HUES48 (cell line): ENCODE measurements at regions not wholly inside any gene's neighbourhood (a gene's known extent, or its start where the extent isn't known, plus 50 kb on each side); places are given as distances from the start of the nearest gene placed in this dataset.
"Not testable (repeated sequence)": the region's sequence is repeated elsewhere in the genome, so short reads cannot be mapped to it uniquely, and the experiment has no call there.

Experiments used
- H3K27ac ChIP-seq: one replicate; pipeline ENCODE4 v1.7.0; 2013; ENCODE audit warnings: low read depth, low read length, inconsistent platforms
- H3K27me3 ChIP-seq: 2 replicates; pipeline ENCODE4 v1.6.1; 2013; ENCODE audit warnings: mild to moderate bottlenecking, low read length; ENCODE audit not compliant: control insufficient read depth, insufficient read depth
- H3K36me3 ChIP-seq: 2 replicates; pipeline ENCODE4 v1.6.1; 2013; ENCODE audit warnings: low read length; ENCODE audit not compliant: control insufficient read depth, insufficient read depth
- H3K4me1 ChIP-seq: 2 replicates; pipeline ENCODE4 v1.6.1; 2013; ENCODE audit warnings: mild to moderate bottlenecking, low read length; ENCODE audit not compliant: control insufficient read depth, insufficient read depth
- H3K4me3 ChIP-seq: 2 replicates; pipeline ENCODE4 v1.5.1; 2013; ENCODE audit warnings: mild to moderate bottlenecking, low read depth, low read length
- H3K9ac ChIP-seq: 2 replicates; pipeline ENCODE4 v1.6.1; 2013; ENCODE audit warnings: mild to moderate bottlenecking, low read depth, low read length, moderate library complexity
- H3K9me3 ChIP-seq: 2 replicates; pipeline ENCODE4 v1.6.1; 2013; ENCODE audit warnings: low read length; ENCODE audit not compliant: control insufficient read depth, insufficient read depth

DNA sequence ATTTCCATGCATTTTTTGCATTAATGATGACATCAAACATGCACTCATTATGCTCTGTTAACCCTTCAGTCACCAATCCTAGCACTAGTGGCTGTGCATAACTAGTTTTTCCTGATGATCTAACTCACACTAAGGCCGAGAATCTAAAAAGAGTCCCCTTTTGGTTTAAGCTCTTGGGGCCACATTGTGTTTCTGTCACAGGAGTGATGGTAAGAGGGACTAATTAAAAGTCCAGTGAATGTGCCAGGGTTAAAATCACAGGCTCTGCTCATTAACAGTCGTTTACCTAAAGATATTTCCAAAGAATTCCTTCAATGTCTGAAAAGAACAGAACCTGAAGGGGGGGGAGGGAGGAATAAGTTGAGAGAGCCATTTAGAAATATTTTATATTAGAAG lies 359.0 kb upstream of the ANKRD30A start:
- Histone ChIP-seq H3K4me1 (no peaks in the 10 kb centered on the region), H3K9me3 (no peaks in the 10 kb centered on the region; the same call in 1 of the 2 replicates), H3K27ac (no peak overlapping the region), H3K27me3 (no peaks in the 10 kb centered on the region), H3K4me3 (no peak overlapping the region), H3K36me3 (no peaks in the 10 kb centered on the region), H3K9ac (no peak overlapping the region)

DNA sequence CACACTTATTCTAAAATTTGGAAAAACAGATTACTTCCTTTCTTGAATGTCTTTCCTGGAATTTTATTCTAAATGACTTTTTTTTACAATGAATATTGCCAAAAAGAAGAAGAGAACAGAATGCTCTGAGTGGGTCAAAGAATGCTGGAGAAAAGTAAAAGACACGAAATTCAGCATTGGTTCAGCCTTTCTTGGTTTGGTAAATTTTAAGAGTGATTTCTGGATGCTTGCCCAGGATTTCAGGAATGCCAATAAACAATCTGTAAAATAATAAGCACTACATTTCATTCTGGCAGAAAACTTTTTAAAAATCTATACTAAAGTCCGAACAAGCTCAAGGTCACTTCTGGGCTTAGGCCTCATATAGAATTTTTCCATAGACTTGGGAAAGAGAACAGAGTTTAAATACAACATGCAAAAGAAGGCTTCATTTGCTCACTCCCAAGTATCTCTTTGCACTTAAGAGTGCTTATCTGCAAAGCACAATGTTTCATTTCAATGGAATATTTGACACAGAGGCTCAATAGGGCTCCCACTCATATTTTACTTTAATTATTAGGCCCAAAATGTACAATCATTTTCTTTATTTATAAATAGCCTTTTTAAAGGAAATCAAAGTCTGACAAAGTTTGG lies 359.5 kb upstream of the ANKRD30A start:
- Histone ChIP-seq H3K4me1 (no peaks in the 10 kb centered on the region), H3K9ac (no peak overlapping the region), H3K36me3 (no peaks in the 10 kb centered on the region), H3K4me3 (no peak overlapping the region), H3K9me3 (no peaks in the 10 kb centered on the region; the same call in 1 of the 2 replicates), H3K27me3 (no peaks in the 10 kb centered on the region), H3K27ac (no peak overlapping the region)

DNA sequence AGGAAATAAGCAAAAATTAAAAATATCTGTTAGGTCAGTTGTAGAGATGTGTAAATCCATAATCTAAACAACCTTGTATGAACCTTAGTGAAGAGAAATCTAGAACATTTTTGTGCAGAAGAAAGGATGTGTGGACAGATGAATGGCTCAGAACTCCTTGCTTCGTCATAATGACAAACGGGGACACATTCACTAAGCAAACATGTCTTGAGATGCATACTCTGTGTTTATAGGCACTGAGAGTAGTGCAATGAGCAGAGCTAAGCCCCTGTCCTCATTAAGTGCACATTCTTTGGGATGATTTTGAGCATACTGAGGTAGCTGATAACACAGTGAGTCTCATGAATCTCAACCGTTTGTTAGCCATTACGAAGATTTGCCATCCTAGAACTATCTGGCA lies 360.6 kb upstream of the ANKRD30A start:
- Histone ChIP-seq H3K4me3 (no peak overlapping the region), H3K27ac (no peak overlapping the region), H3K27me3 (no peaks in the 10 kb centered on the region), H3K4me1 (no peaks in the 10 kb centered on the region), H3K36me3 (no peaks in the 10 kb centered on the region), H3K9ac (no peak overlapping the region), H3K9me3 (no peaks in the 10 kb centered on the region; the same call in 1 of the 2 replicates)

DNA sequence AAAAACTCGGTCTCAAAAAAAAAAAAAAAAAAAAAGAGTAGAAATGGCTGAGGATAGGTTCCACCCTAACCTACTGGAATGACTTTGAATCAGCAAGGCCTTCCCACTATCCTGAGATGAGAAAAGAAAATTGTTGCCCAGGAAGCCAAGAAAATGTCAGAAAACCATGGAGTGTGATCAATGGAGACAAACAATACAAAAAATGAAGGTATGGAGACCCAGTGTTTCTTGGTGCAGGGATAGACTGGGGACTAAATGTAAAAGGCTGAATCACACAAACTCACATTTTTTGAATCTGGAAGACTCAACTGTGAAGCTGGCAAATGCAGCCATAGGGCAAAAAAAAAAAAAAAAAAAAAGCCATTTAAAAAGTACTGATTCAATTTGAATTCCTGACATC lies 364.3 kb upstream of the ANKRD30A start:
- Histone ChIP-seq H3K4me1 (no peaks in the 10 kb centered on the region), H3K27me3 (no peaks in the 10 kb centered on the region), H3K36me3 (no peaks in the 10 kb centered on the region), H3K9ac (no peak overlapping the region), H3K27ac (no peak overlapping the region), H3K9me3 (no peaks in the 10 kb centered on the region), H3K4me3 (no peak overlapping the region)

- no peak overlapping the region for H3K9ac ChIP-seq
- H3K4me3 ChIP-seq = no peak overlapping the region
- H3K9me3 ChIP-seq = no peaks in the 10 kb centered on the region
- no peaks in the 10 kb centered on the region for H3K27me3 ChIP-seq
- no peak overlapping the region for H3K27ac ChIP-seq
- H3K36me3 ChIP-seq = no peaks in the 10 kb centered on the region
- no peaks in the 10 kb centered on the region for H3K4me1 ChIP-seq
Measured at GRCh38 chr10:36759141-36759805, 366.1 kb upstream of the ANKRD30A start.

DNA sequence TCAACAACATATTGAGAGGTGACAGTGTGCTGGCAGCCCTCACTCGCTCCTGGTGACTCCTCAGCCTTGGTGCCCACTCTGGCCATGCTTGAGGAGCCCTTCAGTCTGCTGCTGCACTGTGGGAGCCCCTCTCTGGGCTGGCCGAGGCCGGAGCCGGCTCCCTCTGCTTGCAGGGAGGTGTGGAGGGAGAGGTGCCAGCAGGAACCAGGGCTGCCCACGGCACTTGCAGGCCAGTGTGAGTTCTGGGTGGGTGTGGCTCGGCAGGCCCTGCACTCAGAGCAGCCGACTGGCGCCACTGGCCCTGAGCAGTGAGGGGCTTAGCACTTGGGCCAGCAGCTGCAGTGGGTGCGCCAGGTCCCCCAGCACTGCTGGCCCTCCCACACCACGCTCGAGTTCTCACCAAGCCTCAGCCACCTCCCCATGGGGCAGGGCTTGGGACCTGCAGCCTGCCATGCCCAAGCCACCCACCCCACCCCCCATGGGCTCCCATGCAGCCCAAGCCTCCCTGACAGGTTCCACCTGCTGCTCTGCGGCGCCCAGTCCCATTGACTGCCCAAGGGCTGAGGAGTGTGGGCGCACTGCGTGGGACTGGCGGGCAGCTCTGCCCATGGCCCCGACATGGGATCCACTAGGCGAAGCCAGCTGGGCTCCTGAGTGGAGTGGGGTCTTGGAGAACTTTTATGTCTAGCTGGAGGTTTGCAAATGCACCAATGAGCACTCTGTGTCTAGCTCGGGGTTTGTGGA lies 377.1 kb upstream of the ANKRD30A start:
- H3K9me3 ChIP-seq = peaks cover 29% of the 10 kb centered on the region
- H3K4me1 ChIP-seq = no peaks in the 10 kb centered on the region
- no peak overlapping the region for H3K27ac ChIP-seq
- H3K36me3 ChIP-seq = no peaks in the 10 kb centered on the region
- H3K9ac ChIP-seq = no peak overlapping the region
- no peak overlapping the region for H3K4me3 ChIP-seq
- no peaks in the 10 kb centered on the region for H3K27me3 ChIP-seq

GRCh38 chr10:36739884-36740445 lies 385.4 kb upstream of the ANKRD30A start:
- no peak overlapping the region for H3K27ac ChIP-seq
- no peaks in the 10 kb centered on the region for H3K27me3 ChIP-seq
- H3K9ac ChIP-seq = no peak overlapping the region
- no peaks in the 10 kb centered on the region for H3K9me3 ChIP-seq
- H3K4me3 ChIP-seq = no peak overlapping the region
- H3K4me1 ChIP-seq = no peaks in the 10 kb centered on the region
- H3K36me3 ChIP-seq = no peaks in the 10 kb centered on the region

DNA sequence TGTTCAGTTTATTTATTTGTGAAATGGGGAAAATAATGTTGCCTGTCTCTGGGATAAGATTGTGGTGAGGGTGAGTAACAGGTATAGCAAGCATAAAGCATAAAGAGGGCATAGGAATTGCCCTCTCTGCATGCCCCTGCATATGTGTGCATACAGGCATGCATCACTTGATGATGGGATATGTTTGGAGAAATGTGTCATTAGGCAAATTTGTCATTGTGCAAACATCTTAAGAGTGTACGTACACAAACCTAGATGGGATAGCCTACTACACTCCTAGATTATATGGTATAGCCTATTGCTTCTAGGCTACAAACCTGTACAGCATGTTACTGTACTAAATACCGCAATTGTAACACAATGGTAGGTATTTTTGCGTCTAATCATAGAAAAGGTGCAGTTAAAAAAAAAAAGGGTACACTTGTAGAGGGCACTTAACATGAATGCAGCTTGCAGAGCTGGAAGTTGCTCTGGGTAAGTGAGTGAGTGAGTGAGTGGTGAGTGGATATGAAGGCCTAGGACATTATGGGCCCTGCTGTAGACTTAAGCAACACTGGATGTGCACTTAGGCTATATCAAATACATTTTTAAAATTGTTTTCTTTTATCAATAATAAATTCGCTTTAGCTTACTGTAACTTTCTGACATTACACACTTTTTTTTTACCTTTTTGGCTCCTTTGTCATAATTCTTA lies 386.5 kb upstream of the ANKRD30A start:
- H3K36me3 ChIP-seq = no peaks in the 10 kb centered on the region
- H3K9me3 ChIP-seq = no peaks in the 10 kb centered on the region
- H3K4me1 ChIP-seq = no peaks in the 10 kb centered on the region
- H3K27me3 ChIP-seq = no peaks in the 10 kb centered on the region
- no peak overlapping the region for H3K9ac ChIP-seq
- H3K27ac ChIP-seq = no peak overlapping the region
- H3K4me3 ChIP-seq = no peak overlapping the region

GRCh38 chr10:36736311-36736710 lies 389.1 kb upstream of the ANKRD30A start:
- Histone ChIP-seq H3K4me1 (no peaks in the 10 kb centered on the region), H3K4me3 (no peak overlapping the region), H3K27me3 (no peaks in the 10 kb centered on the region), H3K36me3 (no peaks in the 10 kb centered on the region), H3K27ac (no peak overlapping the region), H3K9ac (no peak overlapping the region), H3K9me3 (no peaks in the 10 kb centered on the region)

DNA sequence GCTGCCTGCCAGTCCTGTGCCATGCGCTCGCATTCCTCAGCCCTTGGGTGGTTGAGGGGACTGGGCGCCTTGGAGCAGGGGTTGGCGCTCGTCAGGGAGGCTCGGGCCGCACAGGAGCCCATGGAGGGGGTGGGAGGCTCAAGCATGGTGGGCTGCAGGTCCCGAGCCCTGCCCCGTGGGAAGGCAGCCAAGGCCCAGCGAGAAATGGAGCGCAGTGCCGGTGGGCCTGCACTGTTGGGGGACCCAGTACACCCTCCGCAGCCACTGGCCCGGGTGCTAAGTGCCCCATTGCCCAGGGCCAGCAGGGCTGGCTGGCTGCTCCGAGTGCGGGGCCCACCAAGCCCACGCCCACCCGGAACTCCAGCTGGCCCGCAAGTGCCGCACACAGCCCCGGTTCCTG lies 390.8 kb upstream of the ANKRD30A start:
- not testable (repeated sequence) for H3K36me3 ChIP-seq, H3K9ac ChIP-seq, H3K27ac ChIP-seq, H3K9me3 ChIP-seq, H3K4me1 ChIP-seq, H3K4me3 ChIP-seq, H3K27me3 ChIP-seq
